Hematopoietic multipotent progenitor cell treated with erythropoietin and hydrocortisone succinate and interleukin-3 and kit ligand, for 8 days (in vitro differentiated cells): ENCODE measurements at regions not wholly inside any gene's neighbourhood (a gene's known extent, or its start where the extent isn't known, plus 50 kb on each side); places are given as distances from the start of the nearest gene placed in this dataset.

ENCODE experiments used
- DNase-seq: peaks from one replicate; pipeline ENCODE4 v3.0.0-alpha.2; 2015

DNA sequence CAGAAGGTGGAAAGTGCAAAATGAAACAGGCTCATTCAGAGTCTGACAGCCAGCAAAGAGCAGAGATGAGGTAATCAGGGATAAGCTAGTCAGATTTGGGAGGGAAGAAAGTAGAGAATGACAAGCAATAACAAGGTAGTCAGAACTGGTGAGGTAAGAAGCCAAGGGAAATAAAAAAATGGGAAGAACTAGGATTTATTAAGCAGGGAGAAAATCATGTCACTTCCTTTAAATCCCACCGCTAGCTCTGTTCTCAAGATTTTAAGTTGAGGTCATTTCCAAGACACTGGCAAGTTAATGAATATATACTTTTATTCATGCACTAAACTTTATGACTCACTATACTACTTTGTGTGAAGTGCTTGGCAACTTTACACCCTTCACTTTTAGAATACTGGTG, 1106.8 kb downstream of the IGSF11 start:
- DNase-seq, result no peak

DNA sequence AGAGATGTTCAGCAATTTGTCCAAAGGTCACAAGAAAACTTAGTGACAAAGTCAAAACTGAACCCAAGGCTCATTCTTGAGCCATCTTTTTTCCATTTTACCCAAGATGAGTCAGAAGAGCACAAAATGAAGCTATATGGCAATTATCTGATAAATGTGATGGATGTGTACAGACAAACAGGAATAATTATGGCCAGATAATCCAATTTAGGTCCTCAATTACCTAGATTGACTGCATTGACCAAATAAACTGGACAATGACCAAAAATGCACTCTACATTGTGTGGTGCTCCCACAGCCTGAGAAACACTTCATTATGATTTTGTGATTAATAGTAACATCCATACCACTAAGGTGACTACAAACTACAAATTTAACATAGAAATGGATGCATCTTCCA, 1105.8 kb downstream of the IGSF11 start:
- no peak for DNase-seq

DNA sequence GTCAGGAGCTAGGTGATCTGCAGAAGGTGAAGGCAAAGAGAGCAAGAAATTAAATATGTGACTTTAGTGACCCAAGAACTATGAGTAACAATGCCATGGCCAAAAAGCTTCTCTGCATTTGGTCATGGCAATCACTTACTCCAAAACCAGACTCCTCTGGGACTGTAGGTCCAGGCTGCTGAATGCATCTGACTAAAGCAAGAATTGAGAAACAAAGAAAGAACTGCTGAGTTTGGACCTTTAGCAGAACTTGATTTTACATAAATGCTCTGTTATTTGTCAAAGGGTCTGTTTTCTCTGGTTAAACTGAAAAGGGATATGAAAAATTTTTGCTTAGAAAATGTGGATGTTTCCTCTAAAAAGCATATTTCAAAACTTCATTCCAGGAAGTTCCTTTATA, 1102.2 kb downstream of the IGSF11 start:
- no peak for DNase-seq

DNA sequence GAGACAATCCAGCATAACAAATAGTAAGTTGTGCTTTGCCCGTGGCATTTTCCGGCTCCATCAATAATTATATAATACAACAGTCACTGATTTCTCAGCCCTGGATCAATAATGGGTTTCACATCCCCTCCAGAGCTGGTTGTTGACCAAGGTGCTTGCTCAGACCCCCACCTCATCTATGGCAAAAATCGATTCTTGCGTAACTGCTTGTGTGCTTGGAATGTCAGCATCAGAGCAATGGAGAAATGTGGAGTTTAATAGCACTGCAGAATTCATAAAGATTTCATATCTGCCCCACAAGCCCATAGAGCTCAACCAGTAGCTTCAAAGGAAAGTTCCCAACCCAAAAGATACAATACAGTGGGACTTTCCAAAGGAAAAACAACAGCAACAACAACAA, 1098.5 kb downstream of the IGSF11 start:
- DNase-seq, result no peak

DNA sequence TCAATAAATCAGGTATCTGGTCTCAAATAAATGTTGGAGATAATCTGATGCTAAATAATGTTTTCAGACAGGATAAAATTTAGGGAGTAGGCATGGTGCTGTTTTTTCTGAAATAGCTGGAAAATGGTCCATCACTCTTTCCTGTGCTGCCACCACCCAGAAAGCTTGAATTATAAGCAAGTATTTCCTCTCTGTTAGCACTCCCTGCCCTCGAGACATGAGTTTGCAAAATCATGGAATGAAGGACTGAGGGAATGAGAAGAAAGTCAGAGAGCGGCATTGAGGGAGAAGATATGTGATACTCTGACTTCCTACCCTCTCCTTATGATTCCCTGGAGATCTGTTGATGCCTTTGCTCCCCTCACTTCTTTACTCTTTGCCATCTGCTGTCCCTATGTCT, 1095.7 kb downstream of the IGSF11 start:
- DNase-seq, result no peak

DNA sequence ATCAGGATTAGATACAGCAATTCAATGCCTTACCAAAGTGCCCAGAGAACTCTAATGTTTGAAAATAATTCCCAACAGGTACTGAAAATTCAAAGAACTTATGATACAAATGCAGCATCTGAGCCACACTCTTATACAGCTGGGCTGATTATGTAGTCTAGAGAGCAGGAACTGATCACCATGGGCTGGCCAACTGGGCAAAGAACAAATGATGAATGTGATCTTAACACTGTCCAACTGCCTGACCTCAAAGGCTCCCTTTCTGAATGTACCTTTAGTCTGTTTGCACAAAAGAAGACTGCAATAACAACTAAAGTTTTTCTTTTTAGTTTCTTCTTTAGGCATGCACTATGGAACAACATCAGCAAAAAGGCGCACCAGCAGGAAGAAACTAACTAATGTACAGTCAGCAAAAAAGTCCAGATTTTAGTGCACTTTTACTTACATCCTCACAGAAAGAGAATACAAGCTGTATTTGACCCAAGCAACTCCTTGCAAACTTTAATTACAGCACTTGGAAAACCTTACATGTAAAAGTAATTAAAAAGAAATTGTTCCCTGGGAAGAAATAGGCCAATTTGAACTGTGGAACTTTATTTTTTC, 1095.1 kb downstream of the IGSF11 start:
- DNase-seq, result no peak

DNA sequence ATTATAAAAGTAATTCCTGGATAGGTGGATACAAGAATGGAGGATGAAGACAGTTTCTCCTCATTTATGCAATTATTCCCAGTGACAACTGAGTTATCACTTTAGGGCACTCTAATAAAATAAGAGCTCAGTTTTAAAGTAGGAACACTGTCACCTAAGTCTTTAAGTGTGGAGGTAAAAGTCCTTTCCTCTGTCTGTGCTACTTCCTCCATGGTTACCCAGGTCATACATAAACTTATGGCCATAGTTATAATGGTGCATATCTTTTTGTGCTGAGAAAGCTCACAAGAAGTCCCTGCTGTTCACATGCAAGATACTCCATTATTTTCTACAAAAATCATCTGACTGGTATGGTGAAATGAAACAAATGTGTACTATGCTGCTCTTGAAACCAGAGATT, 1093.6 kb downstream of the IGSF11 start:
- DNase-seq, result no peak

DNA sequence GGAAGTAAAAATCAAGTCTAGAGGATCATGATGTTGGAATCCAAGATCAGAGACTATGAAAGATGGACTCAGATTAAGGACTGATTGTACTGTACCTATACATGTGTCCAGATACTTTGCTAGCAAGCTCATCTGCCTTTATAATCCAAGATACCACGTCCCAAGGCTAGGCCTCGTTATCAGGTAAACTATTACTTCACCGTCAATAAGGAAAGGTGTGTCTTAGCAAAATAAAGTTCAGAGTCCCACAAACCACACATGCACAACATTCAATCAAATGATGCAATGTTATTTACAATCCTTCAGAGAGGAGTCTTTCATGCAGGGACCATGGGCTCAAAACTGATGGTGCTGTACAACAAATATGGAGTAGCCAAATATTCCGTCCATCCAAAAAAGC, 1092.9 kb downstream of the IGSF11 start:
- DNase-seq, result no peak

DNA sequence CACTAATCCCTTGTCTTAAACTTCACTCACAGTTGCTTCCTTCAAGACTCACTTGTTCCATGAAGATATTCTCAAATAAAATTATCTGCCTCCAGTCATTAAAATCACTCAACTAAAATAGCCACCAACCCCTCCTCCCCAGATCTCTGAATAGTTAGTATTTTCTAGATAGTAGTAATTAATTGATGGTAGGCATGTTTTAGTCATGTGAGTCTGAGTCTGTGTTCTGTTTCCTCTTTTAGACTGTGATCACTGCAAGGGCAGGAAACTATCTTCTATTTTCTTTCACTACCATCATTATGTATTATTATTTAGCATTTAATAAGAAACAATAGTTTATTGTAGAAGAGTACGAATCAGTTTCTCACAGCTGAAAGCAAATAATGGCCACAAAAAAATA, 1080.5 kb downstream of the IGSF11 start:
- no peak for DNase-seq

DNA sequence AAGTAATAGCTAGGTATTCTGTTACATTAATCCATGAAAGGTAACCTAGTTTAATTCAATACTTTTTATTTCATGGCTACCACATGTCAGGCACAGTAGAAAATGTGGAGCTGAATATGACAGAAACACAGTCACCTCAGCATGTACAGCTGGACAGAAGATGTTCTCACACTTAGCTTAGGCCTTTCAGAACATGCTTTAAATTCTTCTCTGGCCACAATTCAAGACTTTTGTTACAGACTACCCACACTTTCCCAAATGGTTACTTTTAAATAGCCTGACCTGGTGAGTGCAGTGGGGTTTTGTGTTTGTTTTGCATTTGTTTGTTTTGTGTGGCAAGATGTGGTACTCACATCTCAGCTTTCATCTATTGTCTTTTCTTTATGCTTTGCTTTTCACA, 1079.5 kb downstream of the IGSF11 start:
- no peak for DNase-seq

DNA sequence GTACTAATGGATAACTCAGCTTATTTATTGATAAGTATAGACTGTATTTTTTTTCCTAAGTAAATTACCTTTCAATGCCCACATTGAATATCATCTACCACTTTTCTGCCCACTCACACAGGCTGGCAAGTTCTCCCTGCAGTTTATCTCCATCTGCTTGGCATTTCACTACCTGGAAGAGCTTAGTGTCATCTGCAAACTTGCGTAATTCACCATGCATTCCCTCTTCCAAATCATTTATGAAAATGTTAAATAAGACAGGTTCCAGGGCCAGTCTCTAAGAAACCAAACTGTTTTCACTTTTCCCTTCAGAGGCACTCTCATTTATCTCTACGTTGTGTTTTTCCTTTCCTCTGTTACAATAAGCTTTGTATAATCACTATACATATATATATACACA, 1076.6 kb downstream of the IGSF11 start:
- no peak for DNase-seq

DNA sequence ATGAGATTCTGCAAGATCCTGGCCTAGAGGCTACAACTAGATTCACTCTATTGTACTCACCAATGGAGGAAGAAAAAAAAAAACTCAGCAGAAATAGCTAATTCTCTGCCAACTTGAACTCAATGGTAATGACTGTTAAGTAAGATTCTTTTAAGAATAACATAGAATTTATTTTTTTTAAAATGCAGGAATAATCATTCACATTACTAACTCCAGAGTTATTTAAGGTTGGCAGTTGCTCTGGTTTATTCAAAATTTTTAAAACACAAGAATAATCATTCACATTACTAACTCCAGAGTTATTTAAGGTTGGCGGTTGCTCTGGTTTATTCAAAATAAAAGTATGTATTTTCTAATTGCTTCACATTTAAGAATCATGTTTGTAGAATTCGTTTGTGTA, 1071.9 kb downstream of the IGSF11 start:
- DNase-seq, result no peak

DNA sequence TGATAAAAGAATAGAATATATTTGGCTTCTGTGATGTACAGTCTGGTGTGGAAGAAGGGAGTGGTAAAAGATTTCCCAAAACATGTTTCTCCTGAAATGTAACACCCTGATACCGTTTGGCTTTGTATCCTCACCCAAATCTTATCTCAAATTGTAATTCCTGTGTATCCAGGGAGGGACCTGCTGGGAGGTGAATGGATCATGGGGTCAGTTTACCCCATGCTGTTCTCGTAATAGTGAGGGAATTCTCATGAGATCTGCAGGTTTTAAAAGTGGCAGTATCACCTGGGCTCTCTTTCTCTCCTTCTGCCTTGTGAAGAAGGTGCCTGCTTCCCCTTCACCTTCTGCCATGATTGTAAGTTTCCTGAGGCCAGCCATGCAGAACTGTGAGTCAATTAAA, 1070.8 kb downstream of the IGSF11 start:
- no peak for DNase-seq

DNA sequence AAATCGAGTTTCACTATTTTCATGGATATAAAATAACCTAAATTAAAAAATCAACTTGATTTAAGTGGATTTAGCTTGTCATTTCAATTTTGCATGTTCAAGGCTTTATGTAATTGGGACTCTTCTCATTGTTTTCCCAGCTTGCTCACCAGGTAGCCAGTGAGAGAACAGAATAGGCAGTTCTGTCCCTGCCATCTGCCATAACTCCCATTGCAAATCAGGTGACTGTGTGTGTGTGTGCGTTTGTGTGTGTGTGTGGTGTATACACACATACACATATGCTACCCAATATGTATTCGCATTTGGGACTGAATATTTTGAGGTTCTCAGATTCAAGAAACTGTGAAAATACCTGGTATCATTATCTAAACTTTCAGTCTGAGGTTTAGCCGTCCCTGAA, 1069.8 kb downstream of the IGSF11 start:
- DNase-seq, result no peak

DNA sequence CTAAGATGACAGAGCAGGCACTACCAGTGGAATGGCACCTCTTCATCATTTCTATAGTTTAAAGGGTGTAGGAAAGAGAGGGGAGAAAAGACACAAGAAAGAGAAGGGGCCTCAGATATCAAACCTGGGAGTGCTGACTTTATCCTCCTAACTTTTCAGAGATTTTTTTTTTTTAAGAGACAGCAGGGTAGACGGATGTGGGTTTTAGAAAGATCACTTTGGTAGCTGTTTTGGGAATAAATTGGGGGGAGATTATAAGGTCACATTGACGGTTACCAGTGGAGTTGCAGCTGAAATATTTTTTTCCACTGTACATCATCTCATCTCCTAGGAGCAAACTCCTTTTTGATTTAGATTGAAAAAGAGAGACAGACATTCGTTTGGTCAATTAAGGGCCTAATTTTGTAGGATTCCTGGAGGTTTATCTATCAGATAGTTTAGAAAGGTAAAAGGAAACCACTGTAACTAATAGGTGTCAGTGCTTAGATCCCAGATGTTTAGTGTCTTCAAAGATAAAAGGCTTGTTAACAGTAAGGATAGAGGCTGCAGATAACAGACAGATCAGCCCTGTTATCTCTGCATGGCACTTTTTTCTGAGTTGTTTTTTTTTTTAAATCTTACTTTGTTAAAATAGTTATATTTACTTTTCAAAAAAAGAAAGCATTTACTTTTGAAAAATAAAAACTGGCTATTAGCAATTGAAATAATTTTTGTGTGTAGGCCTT, 1057.0 kb downstream of the IGSF11 start:
- no peak for DNase-seq

DNA sequence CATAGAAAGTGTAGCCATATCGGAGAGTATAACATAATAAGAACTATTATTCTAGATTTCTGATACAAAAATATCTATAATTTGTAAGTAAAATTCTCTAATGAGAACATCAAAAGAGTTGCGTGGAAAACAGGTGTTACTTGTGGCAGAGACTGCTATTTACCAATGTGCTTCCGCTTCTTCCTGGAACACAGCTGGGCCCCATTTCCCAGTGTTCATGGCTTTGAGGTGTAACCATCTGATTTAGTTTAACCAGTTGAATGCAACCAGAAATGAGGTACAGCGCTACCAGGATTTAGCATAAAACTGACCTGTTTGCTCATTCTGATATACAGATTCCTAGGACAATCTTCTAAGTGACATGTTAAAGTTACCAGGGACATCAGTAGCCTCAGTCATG, 1055.2 kb downstream of the IGSF11 start:
- no peak for DNase-seq

DNA sequence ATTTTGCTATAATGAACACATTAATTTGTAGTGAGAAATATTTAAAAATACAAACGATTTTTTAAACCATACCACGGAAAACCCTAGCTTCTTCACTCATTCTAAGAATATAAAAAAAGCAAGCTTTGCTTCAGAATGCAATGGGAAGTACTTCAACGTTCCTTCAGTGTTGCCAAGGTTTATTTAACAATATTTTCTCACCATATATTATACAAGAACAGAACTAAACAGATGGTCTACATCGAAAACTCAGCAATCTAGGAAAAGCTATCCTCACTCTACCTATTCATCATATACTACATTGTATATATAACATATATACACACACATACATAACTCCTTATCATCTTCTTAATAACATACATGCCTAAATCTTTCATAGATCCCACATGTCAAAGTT, 1047.4 kb downstream of the IGSF11 start:
- DNase-seq, result no peak

DNA sequence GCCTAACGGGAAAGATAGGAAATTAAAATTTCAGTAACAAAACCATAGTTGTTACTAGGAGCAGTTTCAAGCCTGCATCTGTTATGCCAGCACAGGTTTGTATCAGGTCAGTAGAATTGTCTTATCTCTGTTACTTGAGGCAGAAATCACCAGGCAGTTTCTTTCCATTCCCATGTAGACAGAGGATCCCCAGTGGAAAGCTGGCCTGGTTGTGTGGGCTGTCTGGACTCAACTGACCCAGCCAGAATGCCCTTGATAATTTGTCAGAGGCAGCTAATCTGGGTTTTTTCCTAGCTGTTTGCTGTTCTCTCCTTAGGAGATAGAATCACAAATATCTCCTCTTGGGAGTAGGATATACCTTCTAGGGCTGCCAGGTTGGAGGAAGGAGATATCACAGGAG, 1044.7 kb downstream of the IGSF11 start:
- no peak for DNase-seq

DNA sequence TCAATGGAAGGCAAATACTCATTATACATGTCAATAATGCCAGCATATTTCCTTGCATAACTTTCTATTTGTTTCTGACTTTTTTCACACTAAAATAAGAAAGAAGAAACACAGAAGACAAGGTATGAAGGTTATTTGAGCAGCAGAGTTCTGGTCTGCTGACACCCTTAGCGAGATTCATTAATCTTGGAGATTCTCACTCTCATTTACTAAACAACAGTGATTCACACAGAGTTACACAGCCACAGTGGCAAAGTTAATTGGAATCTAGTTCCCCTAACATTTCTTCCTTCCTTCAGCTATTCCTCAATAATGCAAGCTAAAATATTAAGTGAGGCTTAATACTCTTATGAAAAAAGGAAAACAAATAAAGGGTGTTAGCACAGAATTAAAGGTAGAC, 1044.0 kb downstream of the IGSF11 start:
- DNase-seq, result no peak

DNA sequence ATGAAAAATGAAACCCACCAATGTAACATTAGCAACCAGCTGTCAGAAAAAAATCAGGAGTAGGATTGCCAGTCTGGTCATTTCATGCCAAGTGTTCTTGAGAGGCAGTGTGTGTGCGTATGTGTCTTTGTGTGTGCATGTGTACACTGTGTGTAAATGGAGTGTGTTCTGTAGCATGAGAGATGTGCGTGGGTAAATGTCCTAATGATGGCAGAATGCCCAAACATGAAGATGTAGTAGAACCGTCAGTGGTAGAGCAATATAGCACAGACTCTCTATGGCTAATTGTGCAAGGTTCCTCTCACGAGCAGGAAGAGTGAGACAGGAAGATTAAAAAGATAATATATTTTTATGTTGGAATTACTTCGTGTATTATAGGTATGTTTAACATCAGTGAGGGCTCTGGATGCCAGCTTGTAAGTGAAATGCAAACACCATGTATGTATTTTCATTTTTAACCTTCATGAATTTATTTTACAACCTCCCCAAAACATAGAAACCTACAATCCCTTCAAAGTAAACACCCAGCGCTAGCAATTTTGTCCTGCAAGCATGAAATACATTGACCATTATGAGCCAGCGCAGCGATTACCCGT, 1038.7 kb downstream of the IGSF11 start:
- no peak for DNase-seq

DNA sequence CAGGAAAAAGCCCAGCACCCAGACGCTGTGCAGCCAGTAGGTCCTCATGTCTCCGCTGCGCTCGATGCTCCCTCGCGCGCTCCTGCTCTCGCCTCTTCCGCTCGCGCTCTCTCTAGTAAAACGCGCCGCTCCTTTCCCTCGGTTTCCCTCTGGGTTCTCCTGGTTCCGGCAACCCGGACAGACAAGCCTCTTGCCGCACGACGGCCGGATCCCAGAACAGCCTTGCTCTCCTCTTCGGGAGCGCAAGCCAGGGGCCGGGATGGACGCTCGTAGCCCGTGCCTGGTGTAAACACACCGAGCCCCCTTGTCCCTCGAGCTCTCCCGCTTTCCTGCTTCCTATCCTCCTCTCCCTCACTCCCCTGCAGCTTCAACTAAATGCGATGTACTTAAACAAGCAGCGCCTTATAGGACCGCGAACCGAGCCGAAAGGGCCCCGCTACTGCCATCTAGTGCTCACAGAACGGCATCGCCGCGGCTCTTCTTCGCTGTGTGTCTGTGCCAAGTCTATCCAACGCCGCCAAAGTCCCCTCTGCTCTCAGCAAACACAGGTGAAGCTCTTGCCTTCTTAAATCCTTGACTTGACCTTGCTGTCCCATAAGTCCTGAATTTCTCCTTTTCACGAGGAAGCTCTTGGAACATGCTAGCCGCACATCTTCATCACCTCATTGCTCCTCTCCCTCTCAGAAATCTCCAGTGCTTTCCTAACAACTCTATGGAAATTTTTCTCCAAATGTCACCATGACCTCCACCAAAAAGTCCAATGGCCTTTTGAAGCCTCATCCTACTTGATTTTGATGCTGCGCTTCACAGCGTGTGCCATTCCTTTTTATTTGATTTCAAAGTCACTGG, 1037.2 kb downstream of the IGSF11 start:
- DNase-seq, result peak; percentile 62

DNA sequence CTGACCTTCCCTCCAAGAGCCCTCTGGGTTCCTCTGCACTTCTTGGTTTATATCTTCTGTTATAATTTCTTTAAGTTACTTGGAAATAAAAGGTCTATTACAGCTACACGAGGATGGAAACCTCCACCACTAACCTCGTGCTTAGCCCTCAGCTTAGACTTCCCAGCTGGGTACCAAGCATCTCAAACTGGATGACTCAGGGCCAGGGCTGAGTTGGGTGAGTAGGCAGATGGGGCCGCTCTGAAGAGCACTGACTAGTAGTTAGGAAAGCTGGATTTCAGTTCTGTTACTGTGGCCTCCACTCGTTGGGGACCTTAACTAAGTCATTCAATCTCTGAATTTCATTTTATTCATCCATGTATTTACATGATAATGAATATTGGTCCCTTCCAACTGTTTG, 1036.6 kb downstream of the IGSF11 start:
- no peak for DNase-seq

DNA sequence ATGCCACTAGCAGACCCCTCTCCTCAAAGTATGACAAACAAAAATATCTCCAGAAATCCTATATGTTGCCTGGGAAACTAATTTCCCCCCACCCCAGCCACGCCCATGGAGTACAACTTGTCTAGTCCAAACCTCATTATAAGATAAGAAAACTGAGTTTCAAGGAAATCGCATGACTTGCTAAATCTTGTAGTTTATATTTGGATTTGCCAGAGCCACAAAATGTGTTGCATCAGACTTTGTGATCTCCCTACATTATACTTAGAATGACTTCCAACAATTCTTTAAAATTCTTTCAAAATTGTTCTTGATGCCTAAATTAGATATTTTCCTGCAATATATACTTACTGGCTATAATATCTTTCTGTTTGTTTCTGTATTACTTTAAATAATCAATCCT, 1034.4 kb downstream of the IGSF11 start:
- DNase-seq, result no peak

DNA sequence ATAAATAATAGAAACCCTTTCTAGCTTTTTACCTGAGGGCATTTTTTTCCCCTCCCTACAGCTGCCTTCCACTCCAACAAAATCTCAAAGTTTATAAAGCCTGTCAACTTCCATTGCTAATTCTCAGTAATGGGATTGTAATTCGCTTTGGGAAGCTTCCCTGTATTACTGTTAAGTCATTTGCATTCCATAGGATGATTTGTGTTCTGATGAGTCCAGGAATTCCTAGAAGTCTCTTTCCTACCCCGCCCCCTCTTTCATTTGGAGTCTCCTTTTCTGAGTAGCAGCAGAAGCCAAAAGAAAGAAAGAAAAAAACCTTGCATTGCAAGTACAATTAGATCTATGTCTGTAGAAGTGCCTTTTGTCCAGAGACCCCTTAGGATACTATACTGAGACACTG, 1033.3 kb downstream of the IGSF11 start:
- DNase-seq, result no peak
